HepG2 (cell line): ENCODE measurements at regions not wholly inside any gene's neighbourhood (a gene's known extent, or its start where the extent isn't known, plus 50 kb on each side); places are given as distances from the start of the nearest gene placed in this dataset.

Experiments
- ATAC-seq: fragments of 200-7000 bp; cut with Tn5 transposase; 3 replicates; pipeline ENCODE4 v1.9.1; 2020; ENCODE audit warnings: mild to moderate bottlenecking, moderate library complexity
- BruUV-seq: library from RNA; stranded (reverse); fragments of 400-500 nt; replicated peaks from 2 replicates; lab custom pipeline; 2021; lab: Mats Ljungman, UMichigan
- CTCF ChIA-PET: fragments of 300-600 bp; formaldehyde crosslinking; extraction: SDS; loops from one replicate; lab custom pipeline; 2021; ENCODE audit warnings: low total read pairs, inconsistent platforms, low intra/inter-chr PET ratio; lab: Yijun Ruan, JAX
- POLR2A ChIA-PET: fragments of 350-600 bp; sonication (Branson Sonifier 250); formaldehyde crosslinking; loops from one replicate; lab custom pipeline; 2020; ENCODE audit warnings: antibody characterized with exemption, inconsistent platforms; lab: Yijun Ruan, JAX
- DNase-seq: peaks from one replicate; pipeline ENCODE4 v3.0.0-alpha.2; 2015; ENCODE audit warnings: low spot score
- FAIRE-seq: peaks from 3 replicates; lab custom pipeline; 2011; peaks lifted over from hg19 to GRCh38; lab: Jason Lieb, UNC
- H2AFZ ChIP-seq: one replicate; pipeline ENCODE4 v1.6.1; 2011; ENCODE audit warnings: low read length, inconsistent platforms
- H3K27ac ChIP-seq: fragments of 300-600 bp; 3 replicates; pipeline ENCODE4 v1.8.0; 2011; ENCODE audit warnings: mixed run types, mild to moderate bottlenecking, mixed read lengths, low read length, inconsistent platforms; ENCODE audit not compliant: insufficient read depth; ENCODE audit errors: extremely low read length
- H3K27me3 ChIP-seq, 2 experiments: fragments of 200-600 bp in 1 of 2; 2 replicates in 1 of 2; 3 replicates in 1 of 2; pipeline versions ENCODE4 v1.6.0 to v1.8.0; 2011; ENCODE audit warnings: low read length in 2 of 2, mild to moderate bottlenecking in 2 of 2, moderate library complexity in 2 of 2, inconsistent platforms in 1 of 2; ENCODE audit not compliant: insufficient read depth in 2 of 2, control insufficient read depth in 1 of 2
- H3K36me3 ChIP-seq, 2 experiments: fragments of 200-600 bp in 1 of 2; replicated peaks in 1 of 2; 2 replicates in 1 of 2; 3 replicates in 1 of 2; pipeline versions ENCODE4 v1.5.1 to v1.8.0; 2011; ENCODE audit warnings: low read length in 2 of 2, inconsistent platforms in 1 of 2; ENCODE audit not compliant: insufficient read depth in 2 of 2, control insufficient read depth in 1 of 2
- H3K4me1 ChIP-seq: 2 replicates; pipeline ENCODE4 v1.5.1; 2012; ENCODE audit warnings: low read length, inconsistent platforms; ENCODE audit not compliant: insufficient read depth
- H3K4me2 ChIP-seq: 2 replicates; pipeline ENCODE4 v1.6.0; 2011; ENCODE audit warnings: low read depth, low read length, inconsistent platforms
- H3K4me3 ChIP-seq, 3 experiments: fragments of 200-600 bp in 1 of 3; sonication (generic), shearing (Covaris generic) in 1 of 3; replicated peaks in 1 of 3; 2 replicates each; pipeline ENCODE4 v1.5.1; 2011 to 2016; ENCODE audit warnings: low read length in 3 of 3, inconsistent platforms in 2 of 3, low read depth in 2 of 3, mild to moderate bottlenecking in 2 of 3, control low read depth in 1 of 3, mixed read lengths in 1 of 3; ENCODE audit not compliant: insufficient read depth in 1 of 3
- H3K79me2 ChIP-seq: one replicate; pipeline ENCODE4 v1.6.1; 2011; ENCODE audit warnings: low read length, inconsistent platforms; ENCODE audit not compliant: insufficient read depth
- H3K9ac ChIP-seq: 2 replicates; pipeline ENCODE4 v1.6.0; 2011; ENCODE audit warnings: mild to moderate bottlenecking, low read depth, low read length, inconsistent platforms; ENCODE audit not compliant: insufficient read depth
- H3K9me3 ChIP-seq: 2 replicates; pipeline ENCODE4 v1.5.1; 2012; ENCODE audit warnings: mild to moderate bottlenecking, low read length
- H4K20me1 ChIP-seq: 2 replicates; pipeline ENCODE4 v1.6.0; 2011; ENCODE audit warnings: inconsistent platforms, mild to moderate bottlenecking, low read length, moderate library complexity; ENCODE audit not compliant: insufficient read depth
- CBX5 ChIP-seq: sonication (generic); formaldehyde crosslinking; IDR thresholded peaks from 2 replicates; pipeline ENCODE4 v1.4.0; 2020; ENCODE audit warnings: missing genetic modification reagents, borderline replicate concordance
- DDIT3 ChIP-seq: sonication (generic); formaldehyde crosslinking; IDR thresholded peaks from 2 replicates; pipeline ENCODE4 v1.4.0; 2020; ENCODE audit warnings: mild to moderate bottlenecking, missing genetic modification reagents
- SAP130 ChIP-seq: IDR thresholded peaks from 2 replicates; pipeline ENCODE4 v1.6.1; 2016; ENCODE audit warnings: low read depth
- ZNF337 ChIP-seq: sonication (generic); formaldehyde crosslinking; IDR thresholded peaks from 2 replicates; pipeline ENCODE4 v1.5.1; 2020; ENCODE audit warnings: missing genetic modification reagents, low read depth, mild to moderate bottlenecking, borderline replicate concordance
- ZNF407 ChIP-seq: sonication (generic); formaldehyde crosslinking; IDR thresholded peaks from one replicate; pipeline ENCODE4 v1.5.1; 2020; ENCODE audit warnings: mild to moderate bottlenecking, missing genetic modification reagents; ENCODE audit errors: not compliant biosample characterization
- WGBS: methylation state at CpG from one replicate; pipeline ENCODE4 v1.1.6; 2017; ENCODE audit warnings: low lambda C conversion rate; 5-methylcytosine and 5-hydroxymethylcytosine counted together
- in situ Hi-C: cut with HindIII; loops from 2 replicates; pipeline ENCODE4 v1.10.0; 2017; ENCODE audit warnings: low pct_unique_long_range_greater_than_20kb; ENCODE audit not compliant: extremely low pct_ligation_motif_present
- intact Hi-C: fragments of 100-400 bp; cut with micrococcal nuclease; formaldehyde crosslinking; loops from one replicate; pipeline ENCODE4 v1.10.0; 2022; ENCODE audit not compliant: unreplicated experiment
- TF ChIP-seq, protein P1 (sequence below): sonication (generic); formaldehyde crosslinking; IDR thresholded peaks from 2 replicates; pipeline ENCODE4 v1.4.0; 2020; ENCODE audit warnings: missing genetic modification reagents, borderline replicate concordance

DNA sequence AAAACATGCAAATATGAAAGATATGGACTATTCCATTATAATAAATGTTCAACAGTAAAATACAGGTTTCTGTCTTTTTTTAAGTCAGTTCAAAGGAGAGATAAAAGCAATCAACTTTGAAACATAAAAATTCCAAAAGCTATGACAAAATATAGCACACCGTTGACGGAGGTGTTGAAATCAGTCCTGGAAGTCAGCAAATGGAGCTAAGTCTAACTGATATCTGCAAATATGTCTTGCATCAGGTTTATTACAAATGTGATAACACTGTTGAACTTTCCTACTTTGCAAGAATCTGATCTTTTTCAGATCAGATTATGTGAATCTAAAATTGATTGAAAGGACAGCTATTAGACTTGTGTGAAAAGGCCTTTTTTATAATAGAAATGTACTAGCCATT, 300.7 kb downstream of the SHOX2 start:
- POLR2A ChIA-PET: no interaction called here
- H3K79me2 ChIP-seq: no peaks in the 10 kb centered on the region
- no TSS peak for BruUV-seq
- no peak for FAIRE-seq
- no peaks in the 10 kb centered on the region for H3K4me1 ChIP-seq
- CTCF ChIA-PET: no interaction called here
- no peaks in the 10 kb centered on the region for H3K36me3 ChIP-seq
- H3K27ac ChIP-seq: no peak overlapping the region
- WGBS: 8% methylated on average over 2 of the region's 2 CpGs
- no peak overlapping the region for H3K4me3 ChIP-seq
- in situ Hi-C loops (no loop called here), intact Hi-C loops (no loop called here)
- DNase-seq: no peak
- no peak for TF ChIP-seq ZNF407 (CRISPR knock-in tag)
- TF ChIP-seq ZNF337: no peak
- no peak for TF ChIP-seq SAP130 (CRISPR knock-in tag)
- no peak for TF ChIP-seq DDIT3 (CRISPR knock-in tag)
- TF ChIP-seq CBX5 (CRISPR knock-in tag): no peak
- TF ChIP-seq, protein P1, sequence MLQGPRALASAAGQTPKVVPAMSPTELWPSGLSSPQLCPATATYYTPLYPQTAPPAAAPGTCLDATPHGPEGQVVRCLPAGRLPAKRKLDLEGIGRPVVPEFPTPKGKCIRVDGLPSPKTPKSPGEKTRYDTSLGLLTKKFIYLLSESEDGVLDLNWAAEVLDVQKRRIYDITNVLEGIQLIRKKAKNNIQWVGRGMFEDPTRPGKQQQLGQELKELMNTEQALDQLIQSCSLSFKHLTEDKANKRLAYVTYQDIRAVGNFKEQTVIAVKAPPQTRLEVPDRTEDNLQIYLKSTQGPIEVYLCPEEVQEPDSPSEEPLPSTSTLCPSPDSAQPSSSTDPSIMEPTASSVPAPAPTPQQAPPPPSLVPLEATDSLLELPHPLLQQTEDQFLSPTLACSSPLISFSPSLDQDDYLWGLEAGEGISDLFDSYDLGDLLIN (CRISPR knock-in tag): no peak
- no peaks in the 10 kb centered on the region for H3K9me3 ChIP-seq
- no peak overlapping the region for H3K9ac ChIP-seq
- no peaks in the 10 kb centered on the region for H4K20me1 ChIP-seq
- ATAC-seq: no peak
- no peak overlapping the region for H2AFZ ChIP-seq
- no peak overlapping the region for H3K4me2 ChIP-seq
- H3K27me3 ChIP-seq: no peaks in the 10 kb centered on the region
